Adrenal gland (tissue), 5 donors: ENCODE measurements at regions not wholly inside any gene's neighbourhood (a gene's known extent, or its start where the extent isn't known, plus 50 kb on each side); places are given as distances from the start of the nearest gene placed in this dataset.

ENCODE experiments used
- POLR2A ChIP-seq, 2 donors: fragments of 450-650 bp; IDR thresholded peaks; one replicate each; pipeline ENCODE4 v1.6.1; 2017; ENCODE audit warnings: antibody characterized with exemption in 2 of 2, mild to moderate bottlenecking in 2 of 2, moderate library complexity in 1 of 2
- TF ChIP-seq, protein P1 (sequence below), 6 experiments: fragments of 450-650 bp in 4 of 6; fragments of 200-600 bp in 2 of 6; sonication (generic) in 1 of 6; IDR thresholded peaks; 1 replicate in 5 of 6; 2 replicates in 1 of 6; pipeline versions ENCODE4 v1.5.1 to v1.8.0; 2016 to 2021; ENCODE audit warnings: antibody characterized with exemption in 6 of 6, mild to moderate bottlenecking in 2 of 6, moderate library complexity in 1 of 6
- donor health status: DM: no; HTN: no; CAD: no.

GRCh38 chr3:30355622-30356021 lies 250.8 kb upstream of the TGFBR2 start:
- TF ChIP-seq, protein P1, sequence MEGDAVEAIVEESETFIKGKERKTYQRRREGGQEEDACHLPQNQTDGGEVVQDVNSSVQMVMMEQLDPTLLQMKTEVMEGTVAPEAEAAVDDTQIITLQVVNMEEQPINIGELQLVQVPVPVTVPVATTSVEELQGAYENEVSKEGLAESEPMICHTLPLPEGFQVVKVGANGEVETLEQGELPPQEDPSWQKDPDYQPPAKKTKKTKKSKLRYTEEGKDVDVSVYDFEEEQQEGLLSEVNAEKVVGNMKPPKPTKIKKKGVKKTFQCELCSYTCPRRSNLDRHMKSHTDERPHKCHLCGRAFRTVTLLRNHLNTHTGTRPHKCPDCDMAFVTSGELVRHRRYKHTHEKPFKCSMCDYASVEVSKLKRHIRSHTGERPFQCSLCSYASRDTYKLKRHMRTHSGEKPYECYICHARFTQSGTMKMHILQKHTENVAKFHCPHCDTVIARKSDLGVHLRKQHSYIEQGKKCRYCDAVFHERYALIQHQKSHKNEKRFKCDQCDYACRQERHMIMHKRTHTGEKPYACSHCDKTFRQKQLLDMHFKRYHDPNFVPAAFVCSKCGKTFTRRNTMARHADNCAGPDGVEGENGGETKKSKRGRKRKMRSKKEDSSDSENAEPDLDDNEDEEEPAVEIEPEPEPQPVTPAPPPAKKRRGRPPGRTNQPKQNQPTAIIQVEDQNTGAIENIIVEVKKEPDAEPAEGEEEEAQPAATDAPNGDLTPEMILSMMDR (IDR thresholded peaks at IDR 0.05) = no peak
- no peak for TF ChIP-seq POLR2A (IDR thresholded peaks at IDR 0.05)
